Neural cell (in vitro differentiated cells): ENCODE measurements at regions not wholly inside any gene's neighbourhood (a gene's known extent, or its start where the extent isn't known, plus 50 kb on each side); places are given as distances from the start of the nearest gene placed in this dataset.

Source experiments
- H2AFZ ChIP-seq: fragments of 200-600, 300-800 bp; sonication (generic), shearing (Covaris generic); 2 replicates; pipeline ENCODE4 v1.6.0; 2014; ENCODE audit warnings: low read depth, mild to moderate bottlenecking, antibody characterized with exemption, low read length, moderate library complexity
- H3F3A ChIP-seq: fragments of 200-600 bp; shearing (Covaris generic); 2 replicates; pipeline ENCODE4 v1.6.1; 2016; ENCODE audit warnings: mild to moderate bottlenecking, moderate library complexity, mixed read lengths, antibody characterized with exemption, low read length; ENCODE audit not compliant: insufficient read depth, poor library complexity, severe bottlenecking
- H3K27ac ChIP-seq: fragments of 200-600, 300-800 bp; sonication (generic), shearing (Covaris generic); 2 replicates; pipeline ENCODE4 v1.5.1; 2014; ENCODE audit warnings: mild to moderate bottlenecking, low read length, moderate library complexity
- H3K27me3 ChIP-seq: fragments of 300-800, 200-600 bp; sonication (generic), shearing (Covaris generic); 2 replicates; pipeline ENCODE4 v1.6.0; 2014; ENCODE audit warnings: mild to moderate bottlenecking, low read depth, low read length, moderate library complexity; ENCODE audit not compliant: insufficient read depth
- H3K36me3 ChIP-seq: fragments of 300-800, 200-600 bp; sonication (generic), shearing (Covaris generic); 2 replicates; pipeline ENCODE4 v1.5.1; 2014; ENCODE audit warnings: mild to moderate bottlenecking, antibody characterized with exemption, low read length, moderate library complexity; ENCODE audit not compliant: insufficient read depth
- H3K4me2 ChIP-seq: fragments of 300-800, 200-600 bp; sonication (generic), shearing (Covaris generic); 2 replicates; pipeline ENCODE4 v1.6.0; 2014; ENCODE audit warnings: mild to moderate bottlenecking, low read length
- H3K4me3 ChIP-seq: fragments of 300-800, 200-600 bp; sonication (generic), shearing (Covaris generic); 2 replicates; pipeline ENCODE4 v1.5.1; 2014; ENCODE audit warnings: mild to moderate bottlenecking, low read length, moderate library complexity
- H3K79me2 ChIP-seq: fragments of 200-600 bp; shearing (Covaris generic); replicated peaks from 2 replicates; pipeline ENCODE4 v1.6.0; 2014; ENCODE audit warnings: mild to moderate bottlenecking, low read length, moderate library complexity; ENCODE audit not compliant: insufficient read depth
- H3K9ac ChIP-seq: fragments of 300-800, 200-600 bp; sonication (generic), shearing (Covaris generic); 2 replicates; pipeline ENCODE4 v1.6.1; 2016; ENCODE audit warnings: mild to moderate bottlenecking, low read length, mixed read lengths
- H3K9me2 ChIP-seq: fragments of 200-600 bp; shearing (Covaris generic); 2 replicates; pipeline ENCODE4 v1.6.1; 2016; ENCODE audit warnings: mild to moderate bottlenecking, low read length, mixed read lengths; ENCODE audit not compliant: insufficient read depth
- H3K9me3 ChIP-seq: fragments of 200-600, 300-800 bp; sonication (generic), shearing (Covaris generic); 2 replicates; pipeline ENCODE4 v1.6.1; 2016; ENCODE audit warnings: mild to moderate bottlenecking, mixed run types, low read length, moderate library complexity, mixed read lengths
- H4K20me1 ChIP-seq: fragments of 200-600 bp; shearing (Covaris generic); 2 replicates; pipeline ENCODE4 v1.6.1; 2016; ENCODE audit warnings: mild to moderate bottlenecking, mixed run types; ENCODE audit not compliant: insufficient read depth
- EP300 ChIP-seq: fragments of 450-650 bp; conservative IDR thresholded peaks from 2 replicates; pipeline ENCODE4 v1.6.1; 2014; ENCODE audit warnings: antibody characterized with exemption, mild to moderate bottlenecking, moderate library complexity; ENCODE audit not compliant: poor library complexity, severe bottlenecking
- EZH2 ChIP-seq: fragments of 200-600, 300-800 bp; shearing (Covaris generic), sonication (generic); IDR thresholded peaks from 2 replicates; pipeline ENCODE4 v1.6.1; 2014; ENCODE audit warnings: antibody characterized with exemption, low read length, borderline replicate concordance, mild to moderate bottlenecking; ENCODE audit not compliant: insufficient read depth, poor library complexity, severe bottlenecking
- MXI1 ChIP-seq: fragments of 450-650 bp; conservative IDR thresholded peaks from 2 replicates; pipeline ENCODE4 v1.6.1; 2014; ENCODE audit warnings: antibody characterized with exemption, mild to moderate bottlenecking; ENCODE audit not compliant: poor library complexity, severe bottlenecking
- POLR2AphosphoS5 ChIP-seq: IDR thresholded peaks from 2 replicates; pipeline ENCODE4 v1.6.1; 2012
- RAD21 ChIP-seq: fragments of 450-650 bp; conservative IDR thresholded peaks from 2 replicates; pipeline ENCODE4 v1.6.1; 2014; ENCODE audit warnings: antibody characterized with exemption, mild to moderate bottlenecking, moderate library complexity
- SMC3 ChIP-seq: fragments of 450-650 bp; conservative IDR thresholded peaks from 2 replicates; pipeline ENCODE4 v1.6.1; 2014; ENCODE audit warnings: antibody characterized with exemption, mild to moderate bottlenecking, moderate library complexity; ENCODE audit not compliant: poor library complexity
- TAF1 ChIP-seq: IDR thresholded peaks from 2 replicates; pipeline ENCODE4 v1.6.1; 2012; ENCODE audit warnings: low read depth
- TF ChIP-seq, protein P1 (sequence below): fragments of 450-650 bp; IDR thresholded peaks from 2 replicates; pipeline ENCODE4 v1.5.1; 2014; ENCODE audit warnings: antibody characterized with exemption, mild to moderate bottlenecking, moderate library complexity; ENCODE audit not compliant: poor library complexity, severe bottlenecking
- TF ChIP-seq, protein P2 (sequence below): IDR thresholded peaks from 2 replicates; pipeline ENCODE4 v1.6.1; 2012; ENCODE audit warnings: borderline replicate concordance

DNA sequence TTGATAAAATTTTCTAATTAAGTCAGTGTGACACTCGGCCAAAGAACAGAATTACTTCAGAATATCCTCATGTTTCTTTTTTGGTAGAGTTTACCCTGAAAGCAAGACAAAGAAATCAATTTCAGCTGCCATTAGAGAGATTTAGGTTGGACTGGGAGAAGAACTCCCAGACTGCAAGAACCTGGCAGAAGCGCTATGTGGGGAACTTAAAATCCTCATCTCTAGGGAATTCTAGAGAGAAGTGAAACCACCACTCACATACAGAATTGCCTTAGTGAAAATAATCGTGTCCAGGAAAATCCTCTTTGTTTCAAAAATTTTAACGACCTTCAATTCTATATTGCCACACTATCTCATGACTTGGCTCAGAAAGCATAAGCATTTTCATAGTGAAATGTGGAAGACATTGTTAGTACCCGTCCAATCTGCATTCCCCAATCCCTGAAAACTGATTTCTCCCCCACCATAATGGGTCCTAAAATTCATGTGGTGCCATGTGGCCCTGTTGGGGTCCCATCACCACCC lies 297.3 kb upstream of the MEIS1 start:
- TF ChIP-seq TAF1 (no peak), SMC3 (no peak), RAD21 (no peak), POLR2AphosphoS5 (no peak), MXI1 (no peak), EP300 (no peak), EZH2 (no peak)
- TF ChIP-seq, protein P1, sequence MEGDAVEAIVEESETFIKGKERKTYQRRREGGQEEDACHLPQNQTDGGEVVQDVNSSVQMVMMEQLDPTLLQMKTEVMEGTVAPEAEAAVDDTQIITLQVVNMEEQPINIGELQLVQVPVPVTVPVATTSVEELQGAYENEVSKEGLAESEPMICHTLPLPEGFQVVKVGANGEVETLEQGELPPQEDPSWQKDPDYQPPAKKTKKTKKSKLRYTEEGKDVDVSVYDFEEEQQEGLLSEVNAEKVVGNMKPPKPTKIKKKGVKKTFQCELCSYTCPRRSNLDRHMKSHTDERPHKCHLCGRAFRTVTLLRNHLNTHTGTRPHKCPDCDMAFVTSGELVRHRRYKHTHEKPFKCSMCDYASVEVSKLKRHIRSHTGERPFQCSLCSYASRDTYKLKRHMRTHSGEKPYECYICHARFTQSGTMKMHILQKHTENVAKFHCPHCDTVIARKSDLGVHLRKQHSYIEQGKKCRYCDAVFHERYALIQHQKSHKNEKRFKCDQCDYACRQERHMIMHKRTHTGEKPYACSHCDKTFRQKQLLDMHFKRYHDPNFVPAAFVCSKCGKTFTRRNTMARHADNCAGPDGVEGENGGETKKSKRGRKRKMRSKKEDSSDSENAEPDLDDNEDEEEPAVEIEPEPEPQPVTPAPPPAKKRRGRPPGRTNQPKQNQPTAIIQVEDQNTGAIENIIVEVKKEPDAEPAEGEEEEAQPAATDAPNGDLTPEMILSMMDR, result no peak
- TF ChIP-seq, protein P2, sequence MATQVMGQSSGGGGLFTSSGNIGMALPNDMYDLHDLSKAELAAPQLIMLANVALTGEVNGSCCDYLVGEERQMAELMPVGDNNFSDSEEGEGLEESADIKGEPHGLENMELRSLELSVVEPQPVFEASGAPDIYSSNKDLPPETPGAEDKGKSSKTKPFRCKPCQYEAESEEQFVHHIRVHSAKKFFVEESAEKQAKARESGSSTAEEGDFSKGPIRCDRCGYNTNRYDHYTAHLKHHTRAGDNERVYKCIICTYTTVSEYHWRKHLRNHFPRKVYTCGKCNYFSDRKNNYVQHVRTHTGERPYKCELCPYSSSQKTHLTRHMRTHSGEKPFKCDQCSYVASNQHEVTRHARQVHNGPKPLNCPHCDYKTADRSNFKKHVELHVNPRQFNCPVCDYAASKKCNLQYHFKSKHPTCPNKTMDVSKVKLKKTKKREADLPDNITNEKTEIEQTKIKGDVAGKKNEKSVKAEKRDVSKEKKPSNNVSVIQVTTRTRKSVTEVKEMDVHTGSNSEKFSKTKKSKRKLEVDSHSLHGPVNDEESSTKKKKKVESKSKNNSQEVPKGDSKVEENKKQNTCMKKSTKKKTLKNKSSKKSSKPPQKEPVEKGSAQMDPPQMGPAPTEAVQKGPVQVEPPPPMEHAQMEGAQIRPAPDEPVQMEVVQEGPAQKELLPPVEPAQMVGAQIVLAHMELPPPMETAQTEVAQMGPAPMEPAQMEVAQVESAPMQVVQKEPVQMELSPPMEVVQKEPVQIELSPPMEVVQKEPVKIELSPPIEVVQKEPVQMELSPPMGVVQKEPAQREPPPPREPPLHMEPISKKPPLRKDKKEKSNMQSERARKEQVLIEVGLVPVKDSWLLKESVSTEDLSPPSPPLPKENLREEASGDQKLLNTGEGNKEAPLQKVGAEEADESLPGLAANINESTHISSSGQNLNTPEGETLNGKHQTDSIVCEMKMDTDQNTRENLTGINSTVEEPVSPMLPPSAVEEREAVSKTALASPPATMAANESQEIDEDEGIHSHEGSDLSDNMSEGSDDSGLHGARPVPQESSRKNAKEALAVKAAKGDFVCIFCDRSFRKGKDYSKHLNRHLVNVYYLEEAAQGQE, result no peak
- Histone ChIP-seq H3K4me3 (no peak overlapping the region), H3K9me2 (no peaks in the 10 kb centered on the region), H3K36me3 (no peaks in the 10 kb centered on the region), H3K27me3 (no peaks in the 10 kb centered on the region), H3K9me3 (no peaks in the 10 kb centered on the region), H4K20me1 (no peaks in the 10 kb centered on the region), H3K27ac (no peak overlapping the region), H2AFZ (no peak overlapping the region), H3F3A (no peaks in the 10 kb centered on the region), H3K79me2 (no peaks in the 10 kb centered on the region), H3K4me2 (no peak overlapping the region), H3K9ac (no peak overlapping the region)

DNA sequence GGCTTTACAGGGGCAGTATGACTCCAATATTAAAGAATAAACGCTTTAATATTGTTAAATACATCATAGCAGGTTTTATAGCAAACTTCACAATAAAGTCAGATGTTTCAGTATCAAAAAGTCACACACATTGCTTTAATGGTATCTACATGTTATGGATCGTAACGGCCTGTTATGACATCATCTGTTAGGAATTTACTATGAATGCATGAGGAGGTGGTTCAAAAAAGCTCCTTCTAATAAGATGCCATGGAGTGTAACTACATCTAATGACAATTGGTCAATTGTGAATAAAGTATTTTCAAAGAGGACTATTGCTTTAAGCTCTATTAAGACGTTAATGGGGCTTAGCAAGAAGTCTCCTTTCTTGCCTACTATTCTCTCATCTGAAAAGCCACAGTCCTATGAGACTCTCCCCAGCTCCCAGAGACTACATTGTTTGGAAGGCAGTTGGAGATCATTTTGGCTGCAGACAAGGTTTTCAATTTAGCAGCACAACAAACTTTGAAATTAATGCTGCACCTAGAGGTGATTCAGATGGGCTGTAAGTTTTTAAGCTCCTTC lies 300.7 kb upstream of the MEIS1 start:
- Histone ChIP-seq H3K9me3 (no peaks in the 10 kb centered on the region), H3K36me3 (no peaks in the 10 kb centered on the region), H2AFZ (no peak overlapping the region), H4K20me1 (no peaks in the 10 kb centered on the region), H3K4me2 (no peak overlapping the region), H3K79me2 (no peaks in the 10 kb centered on the region), H3F3A (no peaks in the 10 kb centered on the region), H3K4me3 (no peak overlapping the region), H3K9me2 (no peaks in the 10 kb centered on the region), H3K9ac (no peak overlapping the region), H3K27ac (no peak overlapping the region), H3K27me3 (no peaks in the 10 kb centered on the region)
- TF ChIP-seq TAF1 (no peak), EZH2 (no peak), SMC3 (no peak), RAD21 (no peak), EP300 (no peak), MXI1 (no peak), POLR2AphosphoS5 (no peak)
- TF ChIP-seq, protein P1, result no peak
- TF ChIP-seq, protein P2, result no peak
